Medulla oblongata (tissue), 1 donor: ENCODE measurements at regions not wholly inside any gene's neighbourhood (a gene's known extent, or its start where the extent isn't known, plus 50 kb on each side); places are given as distances from the start of the nearest gene placed in this dataset.
"Not testable (repeated sequence)": the region's sequence is repeated elsewhere in the genome, so short reads cannot be mapped to it uniquely, and the experiment has no call there.

ENCODE experiments used
- DNase-seq: peaks from one replicate; pipeline ENCODE4 v3.0.0-alpha.2; 2015; ENCODE audit errors: extremely low spot score

DNA sequence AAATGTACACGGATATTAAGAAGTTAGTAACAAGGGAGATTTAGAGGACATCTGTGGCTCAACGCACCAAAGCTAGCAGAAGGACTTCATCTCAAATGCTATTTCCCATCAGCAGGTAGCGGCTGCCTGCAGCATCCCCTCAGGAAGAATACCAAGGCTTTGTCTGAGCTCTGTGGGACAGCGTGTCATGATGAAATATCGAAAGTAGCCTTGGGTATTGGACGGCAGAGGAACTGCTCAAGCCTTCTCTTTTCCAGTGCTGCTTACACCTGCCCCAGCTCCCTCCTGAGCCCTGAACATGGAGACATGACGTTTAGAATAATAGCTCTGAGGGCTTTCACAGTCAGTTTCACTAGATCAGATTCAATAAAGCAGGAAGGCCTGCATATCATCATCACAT is 241.6 kb downstream of the SUCLG1 start:
- no peak for DNase-seq

DNA sequence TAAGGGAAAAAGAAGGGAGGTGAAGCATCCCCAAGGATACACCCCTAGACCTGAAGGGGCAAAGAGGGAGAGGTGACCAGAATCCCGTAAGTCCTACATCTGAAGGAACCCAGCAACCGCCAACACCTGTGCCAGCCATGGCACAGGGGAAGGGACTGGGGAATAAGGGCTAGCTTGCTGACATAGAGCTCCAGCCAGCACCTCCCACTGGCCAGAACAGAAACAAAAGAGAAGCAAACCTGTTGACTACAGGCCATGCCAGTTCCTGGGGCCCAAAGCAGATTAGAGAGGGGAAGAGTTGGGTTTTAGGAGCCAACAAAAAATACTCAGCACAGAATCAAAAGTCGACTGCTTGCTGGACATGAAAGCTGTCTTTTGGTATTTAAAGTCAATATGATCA is 244.6 kb downstream of the SUCLG1 start:
- DNase-seq: no peak

DNA sequence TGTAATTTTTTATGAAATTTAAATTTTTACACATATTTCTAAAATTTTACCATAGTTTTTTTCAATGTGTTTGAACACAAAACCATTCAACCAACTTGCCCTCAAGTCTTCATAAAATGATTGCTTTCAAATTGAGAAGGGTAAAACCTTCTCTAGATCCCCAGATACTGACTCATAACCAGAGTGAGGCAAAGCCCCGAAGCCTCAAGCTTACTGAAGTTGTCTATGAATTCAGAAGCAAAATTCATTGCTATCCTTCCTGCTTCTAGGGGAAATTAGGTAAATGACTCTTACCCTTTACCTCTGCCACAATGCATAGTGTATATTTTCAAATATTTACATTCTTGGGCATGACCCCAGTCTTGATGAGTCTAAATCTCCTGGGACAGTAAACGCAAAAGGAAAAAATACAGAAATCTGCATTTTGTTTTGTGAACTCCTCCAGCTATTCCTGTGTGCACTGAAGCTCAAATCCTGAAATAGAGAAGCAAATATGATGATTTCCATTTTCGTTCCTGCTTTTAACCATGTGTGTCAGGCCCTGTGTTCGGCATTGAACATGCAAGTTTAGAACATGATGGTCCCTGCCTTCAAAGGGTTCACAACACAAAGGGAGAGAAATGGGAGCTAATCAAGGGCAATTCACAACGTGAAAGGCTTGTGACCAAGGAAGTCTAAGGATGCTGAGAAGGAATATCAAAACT is 246.3 kb downstream of the SUCLG1 start:
- no peak for DNase-seq

DNA sequence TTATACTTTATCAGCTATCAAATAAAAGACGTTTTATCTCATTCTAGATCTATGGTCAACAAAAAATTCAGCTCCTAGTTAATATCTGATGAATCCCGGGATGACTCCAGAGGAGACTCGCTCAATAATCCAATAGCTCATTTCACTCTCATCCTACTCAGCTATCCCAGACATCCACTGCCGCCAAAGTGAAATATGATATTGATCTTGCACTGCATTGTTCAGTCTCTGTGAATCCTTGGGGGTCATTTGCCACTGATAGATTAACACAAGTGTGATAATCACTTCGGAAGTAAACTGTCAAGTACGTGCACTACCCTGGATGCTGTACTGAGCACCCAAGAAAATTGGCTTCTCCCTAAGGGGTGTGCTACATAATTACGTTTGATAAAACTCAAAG is 249.1 kb downstream of the SUCLG1 start:
- no peak for DNase-seq

DNA sequence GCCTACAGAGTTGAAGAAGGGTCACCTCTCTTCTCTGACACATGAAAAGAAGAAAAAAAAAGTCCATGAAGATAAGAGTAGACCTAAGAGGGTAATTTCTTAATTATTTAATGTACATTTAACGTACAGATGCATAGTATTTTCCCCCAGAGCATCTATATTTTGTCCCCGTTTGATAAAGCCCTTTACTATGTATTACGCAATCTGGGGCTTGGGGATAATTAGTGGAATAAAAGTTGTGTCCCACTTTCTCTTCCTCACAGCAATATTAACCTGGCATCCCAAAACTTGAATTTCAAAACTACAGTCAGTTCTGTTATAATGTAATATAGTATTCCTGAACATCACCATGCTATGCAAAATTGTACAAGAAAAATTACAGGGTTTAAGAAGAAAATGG is 254.1 kb downstream of the SUCLG1 start:
- DNase-seq: no peak

DNA sequence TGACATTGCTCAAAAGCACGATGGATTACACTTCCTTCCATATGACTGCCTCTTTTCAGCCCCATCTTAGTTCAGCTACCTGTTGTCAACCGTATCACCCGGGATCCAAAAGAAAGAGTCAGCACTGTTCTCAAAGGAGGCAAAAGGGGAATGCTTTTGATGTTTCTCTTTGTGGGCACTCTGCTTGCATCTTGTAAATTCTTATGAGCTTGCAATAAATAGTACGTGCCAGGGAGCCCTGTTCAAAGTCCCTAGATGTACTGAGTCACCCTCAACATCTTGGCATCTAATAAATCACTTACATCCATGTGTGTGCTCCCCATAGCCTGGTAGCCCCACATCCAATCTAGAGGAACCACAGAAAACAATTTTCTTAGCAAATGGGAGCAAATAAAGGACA is 256.9 kb downstream of the SUCLG1 start:
- no peak for DNase-seq

DNA sequence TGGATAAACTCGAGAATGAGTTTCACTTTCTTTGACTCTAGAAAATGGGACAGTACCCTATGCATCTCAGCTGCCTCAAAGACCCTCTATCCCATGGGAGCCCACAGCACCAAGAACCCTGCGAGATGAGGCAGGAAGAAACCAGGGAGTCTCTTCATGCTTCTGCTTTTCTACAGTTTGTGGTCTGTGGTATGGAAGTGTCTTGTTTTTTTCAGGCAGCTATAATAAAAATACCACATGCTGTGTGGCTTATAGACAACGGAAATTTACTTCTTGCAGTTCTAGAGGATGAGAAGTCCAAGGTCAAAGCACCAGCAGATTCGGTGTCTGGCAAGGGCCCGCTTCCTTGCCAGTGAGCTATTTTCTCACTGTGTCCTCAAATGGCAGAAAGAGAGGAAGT is 257.9 kb downstream of the SUCLG1 start:
- DNase-seq: no peak

DNA sequence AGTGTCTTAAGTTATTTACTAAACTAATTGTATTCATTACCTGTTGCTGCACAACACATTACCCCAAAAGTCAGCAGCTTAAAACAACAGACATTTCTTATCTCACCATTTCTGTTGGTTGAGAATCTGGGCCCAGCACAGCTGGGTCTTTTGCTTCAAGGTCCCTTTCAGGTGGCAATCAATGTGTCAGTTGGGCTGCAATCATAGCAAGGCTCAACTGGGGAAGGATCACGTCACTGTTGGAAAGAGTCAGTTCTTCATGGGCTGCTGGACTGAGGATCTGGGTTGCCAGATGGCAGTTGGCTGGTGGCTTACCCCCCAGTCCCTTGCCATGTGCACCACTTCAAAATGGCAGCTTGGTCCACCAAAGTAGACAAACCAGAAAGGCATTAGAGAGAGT is 261.2 kb downstream of the SUCLG1 start:
- no peak for DNase-seq

DNA sequence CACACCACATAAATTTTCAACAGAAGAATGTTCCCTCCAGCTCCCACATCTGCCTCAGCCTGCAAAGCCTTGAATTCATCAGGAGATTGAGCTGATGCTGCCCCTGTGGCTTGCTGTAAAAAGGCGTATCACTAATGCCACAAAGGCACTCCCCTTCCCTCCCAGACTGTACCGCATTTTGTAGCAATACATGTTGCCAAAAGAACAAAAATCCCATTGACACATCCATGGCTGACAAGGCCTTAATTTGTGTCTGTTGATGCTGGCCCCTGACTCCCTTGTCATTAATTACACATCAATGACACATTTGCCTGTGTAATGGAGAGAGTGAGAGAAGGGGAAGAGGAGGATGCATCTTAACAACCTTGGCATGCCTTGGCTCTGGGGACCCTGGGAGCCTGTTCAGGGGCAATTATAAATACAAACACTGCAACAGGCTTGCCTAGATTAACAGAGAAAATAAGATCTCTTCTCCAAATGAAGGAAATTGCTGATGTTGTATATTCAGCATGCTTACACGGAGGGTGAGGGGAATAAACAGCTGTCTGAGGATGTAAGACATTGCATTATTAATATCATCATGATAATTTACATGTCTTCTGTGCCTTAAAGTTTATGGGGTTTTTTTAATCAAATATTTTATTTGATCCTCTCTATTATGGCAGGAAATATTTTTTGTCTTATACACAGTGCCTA is 264.0 kb downstream of the SUCLG1 start:
- peak; percentile 3 for DNase-seq

DNA sequence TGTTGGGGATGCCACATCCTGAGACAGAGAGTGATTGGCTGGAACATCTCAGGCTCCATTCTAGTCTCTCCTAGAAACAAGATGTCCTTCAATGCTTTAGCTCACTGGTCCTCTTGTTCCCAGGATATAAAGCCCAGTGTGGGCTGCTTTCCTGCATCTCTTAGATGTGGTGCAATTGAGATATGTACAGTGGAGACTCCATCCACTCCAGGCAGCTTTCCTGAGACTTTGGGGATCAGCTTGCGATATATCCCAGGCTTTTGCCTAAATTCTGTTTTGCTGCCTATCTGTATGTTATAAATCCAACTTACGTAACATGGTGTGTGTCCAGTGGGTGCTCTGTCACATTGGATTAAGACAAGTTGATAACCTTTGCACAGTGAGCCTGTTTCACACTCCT is 264.9 kb downstream of the SUCLG1 start:
- DNase-seq: no peak

DNA sequence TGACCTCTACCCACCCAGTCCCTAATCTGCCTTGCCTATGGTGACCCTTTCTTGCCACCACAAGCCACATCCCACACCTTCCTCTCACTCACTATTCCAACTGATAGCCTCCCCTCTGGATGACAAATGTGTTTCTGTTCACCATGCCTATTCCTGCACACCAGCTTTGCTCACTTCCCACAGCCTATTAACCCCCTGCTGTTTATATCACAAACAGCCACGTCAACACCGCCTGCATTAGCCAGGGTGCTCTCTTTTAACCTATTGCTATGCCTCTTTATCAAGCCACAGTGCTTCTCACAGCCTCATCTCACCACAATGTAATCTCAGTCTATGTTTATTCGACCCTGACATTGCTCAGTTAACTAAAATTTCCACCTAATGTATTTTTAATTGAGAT is 271.8 kb downstream of the SUCLG1 start:
- DNase-seq: no peak

DNA sequence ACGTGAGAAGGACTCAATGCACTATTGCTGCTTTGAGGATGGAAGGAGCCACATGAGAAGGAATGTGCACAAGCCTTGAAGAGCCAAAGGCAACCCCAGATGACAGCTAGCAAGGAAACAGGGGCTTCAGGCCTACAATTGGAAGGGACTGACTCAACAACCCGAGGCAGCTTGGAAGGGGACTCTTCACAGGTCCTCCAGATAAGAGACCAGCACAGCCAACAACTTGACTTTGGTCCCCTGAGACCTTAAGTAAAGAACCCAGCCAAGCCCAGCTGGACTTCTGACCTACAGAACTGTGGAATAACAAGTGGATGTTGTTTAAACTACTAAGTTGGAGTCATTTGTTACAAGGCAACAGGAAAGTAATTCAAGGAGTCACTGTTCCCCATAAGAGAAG is 277.2 kb downstream of the SUCLG1 start:
- DNase-seq: no peak

DNA sequence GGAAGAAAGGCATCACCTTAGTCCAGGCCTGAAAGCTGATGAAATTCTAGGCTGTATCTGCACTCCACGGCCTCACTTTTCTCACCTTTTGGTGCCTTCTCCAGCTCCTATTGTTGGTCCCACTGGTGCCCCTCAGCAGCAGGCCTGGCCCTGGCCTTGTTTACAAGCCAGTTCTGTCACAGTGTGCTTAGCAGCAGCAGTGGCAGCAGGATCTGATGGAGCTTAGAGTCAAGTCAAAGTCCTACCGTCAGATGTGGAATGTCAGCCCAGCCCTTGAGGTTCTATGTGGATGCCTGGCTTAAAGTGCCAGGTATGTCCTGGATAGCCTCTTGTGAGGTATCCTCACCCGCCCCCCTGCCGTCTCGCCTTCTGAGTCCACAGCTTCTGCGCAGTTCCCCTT is 281.3 kb downstream of the SUCLG1 start:
- no peak for DNase-seq

DNA sequence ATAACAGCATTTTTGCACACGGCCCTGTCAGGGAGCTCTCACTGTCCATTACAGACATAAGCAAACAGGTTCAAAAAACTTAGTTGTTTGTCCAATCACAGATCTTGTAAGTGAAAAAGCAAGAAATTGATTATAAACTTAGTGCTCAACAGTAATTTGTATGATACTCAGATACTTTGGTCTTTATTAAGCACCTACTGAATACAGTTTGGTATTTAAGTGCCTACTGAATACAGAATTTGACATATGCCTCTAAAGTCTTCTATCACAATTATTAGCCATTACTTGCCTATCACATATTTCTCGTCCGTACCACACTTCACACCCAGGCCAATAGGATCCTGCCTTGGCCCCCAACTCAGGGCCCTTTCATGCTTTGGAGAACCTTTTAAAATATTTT is 283.1 kb downstream of the SUCLG1 start:
- DNase-seq: no peak

DNA sequence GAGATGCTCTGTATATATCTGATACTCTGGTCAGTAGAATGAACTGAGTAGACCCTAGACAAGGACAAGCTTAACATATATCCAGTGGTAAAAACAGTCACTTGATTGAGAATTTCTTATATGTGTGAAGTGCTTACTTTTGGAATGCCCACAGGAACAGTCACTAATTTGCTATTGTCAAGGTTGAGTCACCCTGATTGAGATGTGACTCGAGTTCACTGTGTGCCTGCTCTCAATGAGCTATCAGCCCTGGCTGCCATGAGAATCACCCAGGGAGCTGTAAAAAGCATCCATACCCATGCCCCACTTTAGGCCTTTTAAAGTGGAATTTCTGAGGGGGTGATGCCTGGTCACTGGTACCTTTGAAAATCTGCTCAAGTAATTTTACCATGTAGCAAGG is 283.7 kb downstream of the SUCLG1 start:
- no peak for DNase-seq

DNA sequence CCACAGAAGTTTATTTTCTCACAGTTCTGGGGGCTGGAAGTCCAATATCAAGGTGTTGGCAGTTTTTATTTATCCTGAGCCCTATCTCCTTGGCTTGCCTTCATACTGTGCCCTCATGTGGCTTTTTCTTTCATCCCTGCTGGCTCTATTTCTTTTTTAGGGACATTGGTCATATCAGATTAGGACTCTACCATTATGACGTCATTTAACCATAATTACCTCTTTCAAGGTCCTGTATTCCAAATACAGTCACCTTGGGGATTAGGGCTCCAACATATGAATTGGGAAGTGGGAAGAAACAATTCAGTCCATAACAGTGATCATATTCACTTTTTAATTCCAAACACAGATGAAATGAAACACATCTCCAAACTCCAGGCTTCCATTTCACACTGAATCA is 286.0 kb downstream of the SUCLG1 start:
- DNase-seq: no peak

DNA sequence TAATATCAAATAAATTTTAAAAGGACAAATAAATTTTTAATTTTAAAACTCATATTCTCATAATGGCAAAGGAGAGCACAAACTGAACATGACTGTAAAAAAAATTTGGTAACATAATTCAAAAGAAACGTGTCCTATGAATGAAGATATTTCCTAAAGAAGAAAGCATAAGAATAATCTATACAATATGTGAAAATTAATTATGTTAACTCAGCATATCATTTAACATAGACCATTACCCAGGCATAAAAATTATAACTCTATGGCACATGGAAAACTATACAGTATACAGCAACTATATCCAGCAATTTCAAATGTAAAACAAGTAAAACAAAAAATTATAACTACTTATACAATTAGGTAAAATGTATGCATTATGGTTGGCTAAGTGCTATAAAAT is 288.1 kb downstream of the SUCLG1 start:
- DNase-seq: no peak

DNA sequence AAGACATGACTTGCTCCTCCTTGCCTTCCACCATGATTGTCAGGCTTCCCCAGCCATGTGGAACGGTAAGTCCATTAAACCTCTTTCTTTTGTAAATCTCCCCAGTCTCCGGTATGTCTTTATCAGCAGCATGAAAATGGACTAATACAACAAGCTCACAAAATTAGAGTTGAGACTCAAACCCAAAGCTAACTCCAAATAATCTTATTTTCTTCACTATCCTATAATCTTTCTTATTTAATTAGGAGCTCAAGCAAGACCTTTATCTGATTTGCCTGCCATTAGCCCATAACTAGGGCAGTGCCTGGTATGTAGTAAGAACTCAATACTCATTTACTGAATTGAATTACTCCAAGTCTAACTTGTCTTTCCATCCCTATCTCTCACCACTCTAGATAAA is 289.2 kb downstream of the SUCLG1 start:
- DNase-seq: no peak

DNA sequence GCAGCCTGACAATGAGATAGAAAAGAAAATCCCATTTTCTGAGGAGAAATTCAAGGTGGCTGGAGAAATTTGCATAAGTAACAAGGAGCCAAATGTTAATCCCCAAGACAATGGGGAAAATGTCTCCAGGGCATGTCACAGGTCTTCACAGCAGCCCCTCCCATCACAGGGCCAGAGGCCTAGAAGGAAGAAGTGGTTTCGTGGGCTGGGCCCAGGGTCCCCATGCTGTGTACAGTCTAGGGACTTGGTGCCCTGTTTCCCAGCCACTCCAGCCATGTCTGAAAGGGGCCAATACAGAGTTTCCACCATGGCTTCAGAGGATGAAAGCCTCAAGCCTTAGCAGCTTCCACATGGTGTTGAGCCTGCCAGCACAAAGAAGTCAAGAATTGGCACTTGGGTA is 290.5 kb downstream of the SUCLG1 start:
- DNase-seq: not testable (repeated sequence)

DNA sequence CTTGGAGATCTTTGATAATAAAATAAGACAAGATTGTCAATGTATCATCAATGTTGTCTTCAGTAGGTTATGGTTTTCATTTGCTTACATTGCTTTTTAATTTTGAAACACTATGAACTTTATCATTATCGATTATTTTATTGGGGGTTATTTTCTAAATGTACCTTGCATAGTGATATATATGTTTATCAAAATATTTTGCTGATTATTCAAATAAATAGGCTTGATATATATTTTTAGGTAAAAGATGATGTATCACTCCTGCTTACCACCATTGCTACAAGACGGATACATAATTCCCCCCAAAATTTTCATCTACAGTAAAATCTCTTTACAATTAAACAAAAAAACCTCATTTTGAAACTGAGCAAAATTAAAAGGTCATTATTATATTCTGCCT is 293.8 kb downstream of the SUCLG1 start:
- no peak for DNase-seq

DNA sequence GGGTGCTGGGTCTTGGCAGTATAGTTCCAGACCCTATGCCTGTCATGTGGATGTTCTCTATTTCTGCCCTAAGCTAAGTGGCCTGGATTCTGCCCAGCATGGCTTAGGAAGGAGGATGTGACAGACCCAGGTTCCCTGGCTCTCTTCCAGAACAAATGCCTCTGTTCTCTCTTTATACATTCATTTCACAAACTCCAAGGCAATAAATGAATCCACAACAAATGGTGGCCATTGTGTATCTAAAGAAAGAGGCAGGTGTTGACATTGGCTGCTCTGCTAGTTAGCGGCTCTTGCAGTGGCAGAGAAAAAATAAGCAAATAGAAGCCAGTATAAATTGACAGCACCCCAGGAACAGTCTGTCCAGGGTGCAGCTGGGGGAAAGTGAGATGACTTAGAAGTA is 298.6 kb downstream of the SUCLG1 start:
- no peak for DNase-seq

DNA sequence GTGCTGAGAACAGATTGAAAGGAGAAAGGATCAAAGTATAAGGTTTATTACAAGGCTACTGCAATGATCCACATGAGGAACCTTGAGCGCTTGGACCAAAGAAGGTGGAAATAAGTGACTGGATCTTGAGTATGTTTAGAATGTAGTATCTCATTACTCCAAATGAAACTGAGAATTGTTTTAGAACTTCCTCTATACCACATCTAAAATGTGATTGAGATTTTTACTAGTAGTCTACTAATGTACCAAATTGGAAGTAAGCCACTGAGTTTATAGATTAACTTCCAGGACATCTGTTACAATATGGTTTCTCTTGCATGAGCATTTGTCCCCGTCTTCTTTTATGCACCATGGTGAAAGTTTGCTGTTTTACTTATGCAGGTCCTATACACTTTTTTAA is 300.5 kb downstream of the SUCLG1 start:
- no peak for DNase-seq

DNA sequence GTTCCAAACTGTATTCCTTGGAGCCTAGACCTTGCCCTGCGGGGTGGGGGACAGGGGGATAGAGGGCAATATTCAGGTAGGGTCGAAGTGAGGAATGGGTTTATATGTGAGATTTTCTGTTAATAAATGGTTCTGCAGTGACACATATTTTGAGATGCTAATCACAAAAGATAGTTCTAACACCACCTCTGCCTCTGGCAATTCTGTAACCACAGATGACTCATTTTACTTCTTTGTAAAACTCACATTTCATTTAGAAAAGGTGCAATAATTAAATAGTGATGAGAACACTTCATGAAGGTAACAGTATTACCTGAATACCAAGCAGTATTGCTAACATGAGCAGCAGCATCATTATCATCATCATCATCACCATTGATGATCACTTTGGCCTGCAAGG is 306.6 kb downstream of the SUCLG1 start:
- DNase-seq: no peak

DNA sequence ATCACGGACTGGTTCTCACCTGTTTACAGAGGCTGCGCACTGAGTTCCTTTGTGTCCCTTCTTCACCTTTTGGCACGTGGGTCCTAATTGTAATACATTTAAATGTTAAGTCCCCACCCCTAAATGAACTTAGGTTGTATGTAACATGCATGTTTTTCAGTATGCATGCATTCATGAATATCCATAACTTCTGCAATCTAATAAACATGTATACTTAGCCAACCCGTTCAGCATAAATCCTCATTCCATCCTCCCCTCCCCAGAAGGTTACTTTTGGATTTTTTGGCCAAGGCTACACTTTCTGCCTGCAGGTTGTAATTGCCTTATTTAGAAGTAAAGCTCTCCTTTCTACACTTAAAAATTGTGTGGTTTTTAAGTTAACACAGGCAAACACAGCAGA is 314.7 kb downstream of the SUCLG1 start:
- DNase-seq: no peak
